ENCODE measurements at regions not wholly inside any gene's neighbourhood (a gene's known extent, or its start where the extent isn't known, plus 50 kb on each side); places are given as distances from the start of the nearest gene placed in this dataset.

DNA sequence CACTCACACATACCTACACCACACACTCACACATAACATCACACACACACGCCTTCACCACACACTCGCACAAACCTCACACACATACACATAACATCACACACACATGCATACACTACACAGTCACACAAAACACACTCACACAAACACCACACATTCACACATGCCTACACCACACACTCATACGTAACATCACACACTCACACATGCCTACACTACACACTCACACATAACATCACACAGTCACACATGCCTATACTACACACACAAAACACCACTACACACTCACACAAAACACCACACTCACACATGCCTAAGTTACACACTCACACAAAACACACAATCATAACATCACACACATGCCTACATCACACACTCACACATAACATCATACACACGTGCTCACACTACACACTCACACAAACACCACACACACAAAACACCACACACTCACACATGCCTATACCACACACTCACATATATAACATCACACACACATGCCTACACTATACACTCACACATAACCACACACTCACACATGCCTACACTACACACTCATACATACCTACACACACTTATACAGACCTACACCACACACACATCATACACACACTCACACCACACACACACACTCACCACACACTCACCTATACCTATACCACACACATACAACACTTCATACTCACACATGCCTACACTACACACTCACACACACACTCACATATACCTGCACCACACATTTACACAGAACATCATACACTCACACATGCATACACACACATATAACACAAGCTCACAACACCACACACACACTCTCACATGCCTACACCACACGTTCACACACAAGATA lies 383.5 kb downstream of the C6orf118 start:
- no peak for DNase-seq (ENCODE audit: low read depth)

- DNase-seq (ENCODE audit: low read depth): no peak
Observed at GRCh38 chr6:164924674-164925073, 384.7 kb downstream of the C6orf118 start.

DNA sequence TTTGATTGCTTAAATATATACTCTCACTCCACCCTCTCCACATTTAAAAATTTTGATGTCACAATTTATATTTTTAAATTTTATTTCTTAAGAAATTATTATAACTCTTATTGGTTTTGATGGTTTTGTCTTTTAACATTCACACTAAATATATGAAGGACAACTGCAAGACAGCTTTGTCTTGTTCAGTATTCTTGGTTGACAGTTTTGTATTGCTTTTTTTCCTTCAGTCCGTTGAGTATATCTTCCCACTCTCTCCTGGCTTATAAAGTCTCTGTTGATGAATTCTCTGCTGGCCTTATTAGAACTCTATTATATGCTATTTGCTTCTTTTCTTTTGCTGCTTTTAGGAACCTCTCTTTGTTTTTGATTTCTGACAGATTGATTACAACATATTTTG lies 392.2 kb downstream of the C6orf118 start:
- no peak for DNase-seq (ENCODE audit: low read depth)

DNA sequence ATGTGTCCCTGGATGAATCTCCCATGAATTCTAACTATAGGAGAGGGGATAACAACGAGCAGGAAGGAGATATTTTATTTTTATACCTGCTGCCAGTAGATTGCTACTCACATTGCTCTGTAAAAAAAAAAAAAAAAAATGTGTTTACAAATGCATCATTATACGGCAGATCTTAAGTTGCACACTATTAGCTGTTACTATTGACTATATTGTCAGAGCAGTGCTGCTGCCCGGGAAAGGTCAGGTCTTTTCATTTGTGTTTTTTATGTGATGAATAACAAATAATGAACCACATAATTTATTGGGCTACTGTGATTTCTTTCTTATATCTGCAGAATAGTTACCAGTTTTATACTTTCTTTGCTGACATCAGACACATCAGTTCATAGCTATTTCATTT lies 393.3 kb downstream of the C6orf118 start:
- no peak for DNase-seq (ENCODE audit: low read depth)

DNA sequence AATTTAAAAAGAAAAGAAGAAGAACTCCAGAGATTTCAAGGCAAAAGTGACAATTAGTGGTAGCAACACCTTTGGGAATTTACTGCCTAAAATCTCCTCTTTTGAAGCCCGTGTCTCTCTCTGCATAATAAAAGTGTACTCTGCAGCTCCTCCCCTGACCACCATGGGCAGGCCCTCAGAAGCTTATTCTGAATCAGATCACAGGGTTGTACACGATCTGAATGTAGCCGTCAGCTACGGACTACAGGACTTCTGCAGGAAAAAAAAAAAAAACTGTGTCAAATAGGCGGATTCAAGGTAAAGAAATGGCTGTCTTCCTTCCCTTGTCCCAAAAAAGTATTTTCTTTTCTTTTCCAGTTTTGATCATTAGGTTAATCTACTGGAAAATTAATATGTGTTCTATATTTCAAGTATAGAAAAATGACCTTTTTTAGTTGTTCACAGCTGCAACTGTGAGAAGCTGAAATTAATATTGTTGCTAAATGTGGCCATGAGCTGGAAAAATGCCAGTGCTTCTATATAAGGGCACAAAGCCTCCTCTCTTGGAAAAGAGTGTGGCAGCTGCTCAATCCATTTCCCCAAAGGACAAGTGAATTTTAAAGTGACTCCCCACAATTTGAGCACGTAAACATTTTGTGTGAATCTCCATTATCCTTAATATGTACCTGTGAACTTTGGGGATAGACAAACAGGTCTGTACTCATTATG lies 397.4 kb downstream of the C6orf118 start:
- DNase-seq (ENCODE audit: low read depth): peak; percentile 26

DNA sequence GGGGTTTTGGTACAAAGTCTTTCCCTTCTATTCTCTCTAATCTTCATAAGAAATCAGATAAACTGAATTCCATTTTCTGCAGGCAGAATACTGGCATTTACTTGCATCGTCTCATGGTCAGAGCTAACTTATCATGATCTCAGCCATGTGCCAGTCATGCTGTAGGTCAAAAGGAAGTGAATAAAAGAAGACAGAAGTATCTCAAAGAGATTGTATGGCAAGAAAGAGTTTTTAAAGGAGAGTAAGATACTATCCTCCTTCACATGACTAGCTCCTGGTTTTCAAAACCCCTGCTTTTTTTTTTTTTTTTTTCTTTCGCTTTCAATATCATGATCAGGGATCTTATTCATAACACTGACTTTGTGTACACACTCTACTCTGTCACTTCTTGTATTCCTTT lies 398.3 kb downstream of the C6orf118 start:
- DNase-seq (ENCODE audit: low read depth): no peak

GRCh38 chr6:164906766-164907165 lies 402.6 kb downstream of the C6orf118 start:
- DNase-seq (ENCODE audit: low read depth): no peak

GRCh38 chr6:164905311-164905710 lies 404.1 kb downstream of the C6orf118 start:
- no peak for DNase-seq (ENCODE audit: low read depth)

DNA sequence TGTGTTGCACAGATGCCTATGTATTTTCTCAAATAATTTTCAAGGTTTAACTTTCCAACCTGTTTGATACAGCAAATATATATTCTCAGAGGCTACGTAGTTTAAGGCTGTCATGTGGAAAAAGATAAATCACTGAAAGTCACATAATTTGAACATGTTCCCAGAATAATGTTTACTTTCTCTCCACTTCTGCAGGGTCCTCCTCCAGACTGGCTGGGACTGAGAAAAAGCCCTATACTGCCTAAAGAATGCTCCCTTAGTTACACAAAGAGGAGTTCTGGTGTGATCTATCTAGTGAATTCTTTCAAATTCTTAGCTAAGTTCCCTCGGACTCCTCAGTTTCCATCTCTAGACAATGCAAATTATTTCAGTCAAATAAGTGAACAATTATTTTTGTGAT lies 411.0 kb downstream of the C6orf118 start:
- DNase-seq (ENCODE audit: low read depth): no peak

GRCh38 chr6:164897523-164898235 lies 411.7 kb downstream of the C6orf118 start:
- peak; percentile 15 for DNase-seq (ENCODE audit: low read depth)

- DNase-seq (ENCODE audit: low read depth): no peak
Observed at GRCh38 chr6:164889980-164890379, 419.4 kb downstream of the C6orf118 start.

- no peak for DNase-seq (ENCODE audit: low read depth)
Observed at GRCh38 chr6:164887660-164888059, 421.7 kb downstream of the C6orf118 start.

DNA sequence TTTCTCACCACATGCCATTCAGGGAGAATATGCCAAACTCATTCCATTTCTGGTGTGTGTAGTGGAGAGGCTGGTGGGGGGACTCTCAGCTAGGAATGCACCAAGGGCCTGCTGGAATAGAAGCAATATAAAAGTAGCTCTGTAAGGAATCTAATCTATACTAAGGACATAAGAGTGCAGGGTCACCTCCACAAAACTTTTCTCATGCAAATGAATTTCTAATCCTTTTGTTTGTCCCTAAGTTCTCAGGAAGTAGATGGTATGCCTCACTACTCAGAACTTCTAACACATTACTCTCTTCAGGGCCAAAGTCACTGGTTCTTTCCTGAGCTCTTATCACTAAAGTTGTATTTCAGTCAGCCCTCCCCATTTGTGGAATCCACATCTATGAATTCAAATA lies 427.2 kb downstream of the C6orf118 start:
- no peak for DNase-seq (ENCODE audit: low read depth)

DNA sequence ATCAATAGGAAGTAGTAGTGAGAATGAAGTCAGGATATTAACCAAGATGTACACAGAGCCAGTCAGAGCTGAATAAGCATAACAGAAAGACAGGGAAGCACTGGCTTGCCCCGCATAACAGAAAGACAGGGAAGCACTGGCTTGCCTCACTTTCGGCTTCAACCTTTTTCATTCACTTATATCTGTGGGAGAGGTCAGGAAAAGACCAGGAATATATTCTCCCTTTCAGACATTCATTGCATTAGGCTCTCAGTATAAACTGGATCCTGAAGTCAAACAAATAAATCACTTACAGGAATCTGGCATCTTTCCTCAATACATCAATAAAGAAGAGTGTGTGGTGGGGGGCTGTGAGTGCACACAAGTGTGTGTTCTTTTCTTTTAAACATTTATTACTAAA lies 437.6 kb downstream of the C6orf118 start:
- DNase-seq (ENCODE audit: low read depth): no peak

DNA sequence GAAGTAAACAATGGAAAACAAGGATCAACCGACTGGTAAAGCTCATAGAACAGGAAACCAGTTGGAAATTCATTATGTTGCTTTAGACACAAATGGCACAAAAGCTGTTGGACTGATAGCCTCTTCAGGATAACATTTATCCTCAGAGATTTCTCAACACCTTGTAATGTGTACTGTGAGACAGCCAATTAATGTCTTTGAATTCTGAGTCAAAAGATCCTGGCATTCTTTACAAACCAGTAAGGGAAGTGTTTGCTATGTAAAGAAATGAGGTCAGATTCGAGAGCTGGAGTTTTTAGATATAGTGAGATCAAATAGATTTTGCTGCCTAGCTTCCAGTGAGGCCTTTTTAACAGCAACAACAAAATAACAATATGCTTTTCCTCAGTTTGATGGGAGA lies 439.2 kb downstream of the C6orf118 start:
- no peak for DNase-seq (ENCODE audit: low read depth)

GRCh38 chr6:164861967-164862366 lies 447.4 kb downstream of the C6orf118 start:
- DNase-seq (ENCODE audit: low read depth): no peak

GRCh38 chr6:164859816-164860215 lies 449.6 kb downstream of the C6orf118 start:
- DNase-seq (ENCODE audit: low read depth): no peak

DNA sequence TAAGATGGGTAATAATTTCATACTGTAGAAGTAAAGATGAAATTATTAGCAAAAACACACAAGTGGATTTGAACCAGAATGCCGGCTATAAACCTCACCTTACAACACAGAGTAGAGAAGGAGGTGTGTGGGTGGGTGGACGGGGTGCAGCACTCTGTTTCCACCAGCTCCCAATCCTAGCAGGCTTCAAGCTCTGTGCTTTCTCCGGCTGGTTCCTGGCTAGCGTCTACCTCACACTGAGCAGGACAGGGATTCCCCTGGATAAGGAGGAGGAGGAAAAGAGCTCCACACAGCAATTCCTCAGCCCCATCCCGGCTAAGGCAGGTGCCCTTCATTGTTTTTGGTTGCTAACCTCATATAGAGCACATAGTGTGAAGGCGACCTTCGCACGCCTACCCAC lies 453.3 kb downstream of the C6orf118 start:
- DNase-seq (ENCODE audit: low read depth): no peak

GRCh38 chr6:164855281-164855680 lies 454.1 kb downstream of the C6orf118 start:
- no peak for DNase-seq (ENCODE audit: low read depth)

DNA sequence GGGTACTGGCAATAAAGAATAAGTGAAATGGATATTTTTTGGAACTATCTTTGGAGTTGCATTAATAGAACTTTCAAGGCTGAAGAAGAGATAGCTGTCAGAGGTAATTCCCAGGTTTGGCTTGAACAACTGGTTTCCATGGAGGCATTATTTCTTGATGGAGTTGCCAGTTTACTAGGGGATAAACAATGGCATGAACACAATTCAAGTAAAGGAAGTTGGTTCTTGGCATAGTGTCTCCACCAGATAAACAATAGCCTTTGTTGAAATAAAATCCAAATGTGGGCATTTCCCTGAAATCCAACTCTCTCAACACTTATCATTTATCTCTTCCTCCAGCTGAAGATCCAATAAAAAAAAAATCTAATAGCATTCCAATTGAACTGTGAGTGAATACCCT lies 454.9 kb downstream of the C6orf118 start:
- DNase-seq (ENCODE audit: low read depth): no peak

DNA sequence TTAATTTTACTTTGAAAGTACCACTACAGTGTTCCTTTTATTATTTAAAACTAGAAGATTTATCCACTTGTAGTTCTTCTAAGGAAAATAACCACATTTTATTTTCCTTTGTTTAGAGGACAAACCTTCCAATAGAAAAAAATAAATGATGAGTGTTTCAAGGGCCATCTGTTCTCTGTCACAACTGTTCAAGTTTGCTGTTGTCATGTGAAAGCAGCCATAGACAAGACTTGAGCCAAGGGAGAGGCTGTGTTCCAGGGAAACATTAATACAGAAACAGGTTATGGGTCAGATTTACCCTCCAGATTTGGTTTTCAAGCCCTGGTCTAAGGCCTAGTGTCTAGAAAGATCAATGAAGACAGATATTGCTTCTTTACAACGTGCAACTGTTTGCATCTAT lies 463.6 kb downstream of the C6orf118 start:
- no peak for DNase-seq (ENCODE audit: low read depth)

- DNase-seq (ENCODE audit: low read depth): no peak
Observed at GRCh38 chr6:164842085-164842484, 467.3 kb downstream of the C6orf118 start.

All from Daoy (cell line).